MM.1S (cell line): ENCODE measurements at regions not wholly inside any gene's neighbourhood (a gene's known extent, or its start where the extent isn't known, plus 50 kb on each side); places are given as distances from the start of the nearest gene placed in this dataset.

Source experiments
- DNase-seq: peaks from one replicate; pipeline ENCODE4 v3.0.0-alpha.2; 2015
- H2AFZ ChIP-seq: fragments of 300-600 bp; sonication (generic); 2 replicates; pipeline ENCODE4 v1.6.0; 2016; ENCODE audit warnings: antibody characterized with exemption, low read length
- H3F3A ChIP-seq: fragments of 300-600 bp; sonication (generic); 2 replicates; pipeline ENCODE4 v1.6.1; 2016; ENCODE audit warnings: mild to moderate bottlenecking, antibody characterized with exemption, low read length, moderate library complexity, mixed read lengths; ENCODE audit not compliant: insufficient read depth
- H3K27ac ChIP-seq: fragments of 300-600 bp; sonication (generic); 2 replicates; pipeline ENCODE4 v1.5.1; 2016; ENCODE audit warnings: mild to moderate bottlenecking, low read length
- H3K27me3 ChIP-seq: fragments of 300-600 bp; sonication (generic); replicated peaks from 2 replicates; pipeline ENCODE4 v1.6.0; 2016; ENCODE audit warnings: low read length; ENCODE audit not compliant: insufficient read depth
- H3K36me3 ChIP-seq: fragments of 300-600 bp; sonication (generic); replicated peaks from 2 replicates; pipeline ENCODE4 v1.6.1; 2016; ENCODE audit warnings: mild to moderate bottlenecking, low read length, mixed read lengths; ENCODE audit not compliant: insufficient read depth
- H3K4me1 ChIP-seq: fragments of 300-600 bp; sonication (generic); 2 replicates; pipeline ENCODE4 v1.6.1; 2016; ENCODE audit warnings: low read length, mixed read lengths
- H3K4me2 ChIP-seq: fragments of 300-600 bp; sonication (generic); 2 replicates; pipeline ENCODE4 v1.6.0; 2016; ENCODE audit warnings: low read depth, low read length
- H3K4me3 ChIP-seq: fragments of 300-600 bp; sonication (generic); 2 replicates; pipeline ENCODE4 v1.5.1; 2016; ENCODE audit warnings: low read length, mixed read lengths
- H3K79me2 ChIP-seq: fragments of 300-600 bp; sonication (generic); 2 replicates; pipeline ENCODE4 v1.6.1; 2016; ENCODE audit warnings: mixed run types, low read length, mixed read lengths
- H3K9ac ChIP-seq: fragments of 300-600 bp; sonication (generic); 2 replicates; pipeline ENCODE4 v1.6.1; 2016; ENCODE audit warnings: low read length, mixed read lengths
- H3K9me2 ChIP-seq: fragments of 300-600 bp; sonication (generic); replicated peaks from 2 replicates; pipeline ENCODE4 v1.6.1; 2016; ENCODE audit warnings: mild to moderate bottlenecking, low read length, mixed read lengths; ENCODE audit not compliant: insufficient read depth
- H3K9me3 ChIP-seq: fragments of 300-600 bp; sonication (generic); replicated peaks from 2 replicates; pipeline ENCODE4 v1.6.1; 2016; ENCODE audit warnings: mild to moderate bottlenecking, low read length, mixed read lengths; ENCODE audit not compliant: insufficient read depth
- H4K20me1 ChIP-seq: fragments of 300-600 bp; sonication (generic); 2 replicates; pipeline ENCODE4 v1.6.1; 2016; ENCODE audit warnings: mild to moderate bottlenecking, low read length, moderate library complexity, mixed read lengths; ENCODE audit not compliant: insufficient read depth
- CTCF ChIP-seq: fragments of 300-600 bp; sonication (generic); IDR thresholded peaks from 2 replicates; pipeline ENCODE4 v1.5.1; 2016; ENCODE audit warnings: antibody characterized with exemption, low read length, mixed read lengths
- EZH2 ChIP-seq: fragments of 300-600 bp; sonication (generic); optimal IDR thresholded peaks from 2 replicates; pipeline ENCODE3; 2017; ENCODE audit warnings: low read depth, mild to moderate bottlenecking, antibody characterized with exemption, low read length, mixed read lengths
- EZH2phosphoT487 ChIP-seq: fragments of 300-600 bp; sonication (generic); IDR thresholded peaks from 2 replicates; pipeline ENCODE4 v1.6.1; 2018; ENCODE audit warnings: antibody characterized with exemption, low read length

- no peaks in the 10 kb centered on the region for H3K9me3 ChIP-seq
- H3K4me2 ChIP-seq = no peak overlapping the region
- no peak overlapping the region for H2AFZ ChIP-seq
- H3K4me1 ChIP-seq = peaks cover 17% of the 10 kb centered on the region
- H3K4me3 ChIP-seq = no peak overlapping the region
- H3K79me2 ChIP-seq = no peaks in the 10 kb centered on the region
- no peaks in the 10 kb centered on the region for H4K20me1 ChIP-seq
- TF ChIP-seq CTCF (no peak), EZH2 (no peak), EZH2phosphoT487 (no peak)
- no peak overlapping the region for H3K9ac ChIP-seq
- H3K9me2 ChIP-seq = no peaks in the 10 kb centered on the region
- H3F3A ChIP-seq = peaks cover 14% of the 10 kb centered on the region; the same call in 1 of the 2 replicates
- no peaks in the 10 kb centered on the region for H3K36me3 ChIP-seq
- peak; percentile 4 for DNase-seq
- no peaks in the 10 kb centered on the region for H3K27me3 ChIP-seq
- no peak overlapping the region for H3K27ac ChIP-seq
Observed at GRCh38 chr15:20348900-20349773, 192.5 kb downstream of the GOLGA6L6 start.

DNA sequence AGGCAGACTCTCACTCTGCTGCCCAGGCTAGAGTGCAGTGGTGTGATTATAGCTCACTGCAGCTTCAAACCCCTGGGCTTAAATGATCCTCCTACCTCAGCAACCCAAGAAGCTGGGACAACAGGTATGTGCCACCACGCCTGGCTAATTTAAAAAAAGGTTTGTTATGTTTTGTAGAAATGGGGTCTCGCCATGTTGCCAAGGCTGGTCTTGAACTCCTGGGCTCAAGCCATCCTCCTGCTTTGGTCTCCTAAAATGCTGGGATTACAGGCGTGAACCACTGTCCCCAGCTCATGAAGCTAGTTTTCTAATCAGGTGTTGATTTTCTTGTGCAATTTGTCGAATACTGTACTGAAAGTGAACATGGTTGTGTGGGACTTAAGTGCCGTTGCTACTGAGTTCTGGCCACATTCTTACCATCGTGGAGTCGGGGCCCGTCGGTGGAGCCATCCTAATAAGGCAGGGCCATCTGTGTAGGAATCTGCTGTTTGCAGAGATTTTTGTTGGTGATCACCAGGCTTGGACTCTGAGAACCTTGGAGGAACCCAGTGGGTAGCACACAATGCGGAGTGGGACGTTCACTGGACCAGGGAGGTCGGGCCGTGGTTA lies 193.2 kb downstream of the GOLGA6L6 start:
- H3K27me3 ChIP-seq = no peaks in the 10 kb centered on the region
- peak; percentile 5 for DNase-seq
- no peaks in the 10 kb centered on the region for H3K9me3 ChIP-seq
- H3K4me3 ChIP-seq = no peak overlapping the region
- no peak overlapping the region for H3K4me2 ChIP-seq
- TF ChIP-seq EZH2phosphoT487 = no peak
- no peak for TF ChIP-seq EZH2
- no peak for TF ChIP-seq CTCF
- H3F3A ChIP-seq = peaks cover 6% of the 10 kb centered on the region; the same call in 1 of the 2 replicates
- no peaks in the 10 kb centered on the region for H3K36me3 ChIP-seq
- H2AFZ ChIP-seq = no peak overlapping the region
- no peaks in the 10 kb centered on the region for H4K20me1 ChIP-seq
- no peaks in the 10 kb centered on the region for H3K9me2 ChIP-seq
- no peak overlapping the region for H3K9ac ChIP-seq
- no peaks in the 10 kb centered on the region for H3K79me2 ChIP-seq
- peaks cover 10% of the 10 kb centered on the region for H3K4me1 ChIP-seq
- no peak overlapping the region for H3K27ac ChIP-seq

DNA sequence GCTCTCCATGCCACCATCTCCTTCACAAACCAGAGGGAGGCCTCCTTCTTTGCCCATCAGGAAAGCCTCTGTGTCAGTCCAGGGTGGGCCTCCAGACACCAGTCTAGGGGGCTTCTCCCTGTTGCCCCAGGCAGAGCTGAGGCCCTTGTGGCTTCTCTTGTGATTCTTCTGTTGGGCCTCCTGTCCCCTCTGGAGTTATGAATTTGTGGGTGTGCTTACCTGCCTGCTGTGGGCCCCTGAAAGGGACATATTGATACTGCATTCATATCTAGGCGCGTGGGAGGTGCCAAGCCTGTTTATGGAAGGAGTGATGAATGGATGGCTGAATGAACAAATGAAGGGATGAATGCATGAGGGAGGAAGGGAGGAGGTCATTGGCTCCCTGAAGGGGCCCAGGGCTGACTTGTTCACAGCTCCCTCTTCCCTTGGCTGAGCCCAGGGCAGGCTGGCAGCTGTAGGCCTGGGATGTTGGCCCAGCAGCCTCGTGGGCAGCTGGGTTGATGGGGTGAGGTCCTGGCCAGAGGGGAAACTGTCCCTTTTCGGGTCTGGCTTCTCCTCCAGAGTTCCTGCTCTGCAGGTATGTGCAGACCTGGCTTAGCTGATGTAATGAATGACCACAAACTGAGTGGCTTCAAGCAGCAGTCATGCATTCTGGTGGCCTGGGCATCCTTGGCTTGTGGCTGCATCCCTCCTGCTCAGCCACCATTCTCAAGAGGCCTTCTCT lies 195.4 kb downstream of the GOLGA6L6 start:
- Histone ChIP-seq H3K9ac (no peak overlapping the region), H3K27ac (no peak overlapping the region), H3K4me3 (no peak overlapping the region), H3K9me2 (no peaks in the 10 kb centered on the region), H3K79me2 (no peaks in the 10 kb centered on the region), H3K36me3 (no peaks in the 10 kb centered on the region), H3K4me1 (no peaks in the 10 kb centered on the region), H4K20me1 (no peaks in the 10 kb centered on the region), H3F3A (no peaks in the 10 kb centered on the region), H3K9me3 (no peaks in the 10 kb centered on the region), H2AFZ (no peak overlapping the region), H3K27me3 (no peaks in the 10 kb centered on the region), H3K4me2 (no peak overlapping the region)
- peak; percentile 5 for DNase-seq
- TF ChIP-seq CTCF = no peak
- TF ChIP-seq EZH2 = no peak
